ENCODE measurements at regions not wholly inside any gene's neighbourhood (a gene's known extent, or its start where the extent isn't known, plus 50 kb on each side); places are given as distances from the start of the nearest gene placed in this dataset.

DNA sequence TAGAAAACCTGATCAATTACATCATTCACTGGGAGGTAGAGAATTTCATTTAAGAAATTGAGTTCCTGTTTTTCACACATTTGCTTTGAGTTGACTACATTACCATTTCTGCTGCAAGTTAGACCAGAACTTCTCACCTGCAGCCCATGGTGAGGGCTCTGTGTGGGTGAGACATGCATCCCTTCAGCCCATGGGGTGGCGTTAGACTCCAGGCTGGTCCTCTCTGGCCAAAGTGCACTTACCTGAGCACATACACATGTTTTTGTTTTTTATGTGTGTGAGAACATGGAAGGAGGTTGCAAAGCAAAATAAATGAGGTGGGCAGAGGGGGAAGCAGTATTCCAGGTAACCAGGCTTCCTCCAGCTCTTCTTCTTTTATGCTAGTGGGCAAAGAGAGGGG lies 470.2 kb downstream of the PMP22 start:
- TF ChIP-seq, protein P1, sequence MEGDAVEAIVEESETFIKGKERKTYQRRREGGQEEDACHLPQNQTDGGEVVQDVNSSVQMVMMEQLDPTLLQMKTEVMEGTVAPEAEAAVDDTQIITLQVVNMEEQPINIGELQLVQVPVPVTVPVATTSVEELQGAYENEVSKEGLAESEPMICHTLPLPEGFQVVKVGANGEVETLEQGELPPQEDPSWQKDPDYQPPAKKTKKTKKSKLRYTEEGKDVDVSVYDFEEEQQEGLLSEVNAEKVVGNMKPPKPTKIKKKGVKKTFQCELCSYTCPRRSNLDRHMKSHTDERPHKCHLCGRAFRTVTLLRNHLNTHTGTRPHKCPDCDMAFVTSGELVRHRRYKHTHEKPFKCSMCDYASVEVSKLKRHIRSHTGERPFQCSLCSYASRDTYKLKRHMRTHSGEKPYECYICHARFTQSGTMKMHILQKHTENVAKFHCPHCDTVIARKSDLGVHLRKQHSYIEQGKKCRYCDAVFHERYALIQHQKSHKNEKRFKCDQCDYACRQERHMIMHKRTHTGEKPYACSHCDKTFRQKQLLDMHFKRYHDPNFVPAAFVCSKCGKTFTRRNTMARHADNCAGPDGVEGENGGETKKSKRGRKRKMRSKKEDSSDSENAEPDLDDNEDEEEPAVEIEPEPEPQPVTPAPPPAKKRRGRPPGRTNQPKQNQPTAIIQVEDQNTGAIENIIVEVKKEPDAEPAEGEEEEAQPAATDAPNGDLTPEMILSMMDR (IDR thresholded peaks at IDR 0.05): no peak

GRCh38 chr17:14793237-14793636 lies 471.9 kb downstream of the PMP22 start:
- TF ChIP-seq, protein P1 (IDR thresholded peaks at IDR 0.05): no peak

GRCh38 chr17:14792746-14793145 lies 472.4 kb downstream of the PMP22 start:
- TF ChIP-seq, protein P1 (IDR thresholded peaks at IDR 0.05): no peak

DNA sequence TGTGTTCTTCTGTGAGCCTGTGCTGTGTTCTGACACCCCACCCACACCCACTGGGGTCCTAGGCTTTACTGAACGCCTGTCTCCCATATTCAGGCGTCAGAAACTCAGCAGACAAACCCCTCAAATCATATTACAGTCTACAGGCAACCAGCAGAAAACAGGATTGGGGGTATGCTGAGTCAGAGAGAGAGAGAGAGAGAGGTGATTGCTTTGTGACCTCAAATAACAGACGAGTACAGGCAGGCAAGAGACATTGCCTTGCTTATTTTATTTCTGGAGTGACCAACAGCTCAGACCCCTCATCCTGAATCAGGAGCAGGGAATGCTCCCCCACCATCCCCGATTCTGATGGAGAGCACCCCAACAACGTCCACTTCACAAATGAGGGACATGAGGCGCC lies 473.9 kb downstream of the PMP22 start:
- TF ChIP-seq, protein P1 (IDR thresholded peaks at IDR 0.05): no peak

DNA sequence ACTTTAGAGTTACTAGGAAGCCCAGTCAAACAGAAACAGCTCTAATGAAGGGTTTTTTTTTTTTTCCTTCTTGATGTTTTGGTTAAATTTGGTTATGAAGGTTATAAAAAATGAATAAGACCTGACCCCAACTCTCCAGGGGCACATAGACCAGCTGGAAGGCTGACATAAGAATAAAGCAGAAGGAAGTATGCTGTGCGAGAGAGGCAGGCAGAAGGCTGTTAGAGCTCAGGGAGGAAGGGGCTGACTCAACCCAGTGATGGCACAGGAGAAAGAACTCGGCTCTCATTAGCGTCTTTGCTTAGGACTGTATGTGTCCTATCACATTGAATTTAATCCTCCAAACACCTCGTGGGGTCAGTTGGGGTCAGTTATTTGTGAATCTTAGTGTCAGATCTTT lies 474.6 kb downstream of the PMP22 start:
- TF ChIP-seq, protein P1 (IDR thresholded peaks at IDR 0.05): no peak

DNA sequence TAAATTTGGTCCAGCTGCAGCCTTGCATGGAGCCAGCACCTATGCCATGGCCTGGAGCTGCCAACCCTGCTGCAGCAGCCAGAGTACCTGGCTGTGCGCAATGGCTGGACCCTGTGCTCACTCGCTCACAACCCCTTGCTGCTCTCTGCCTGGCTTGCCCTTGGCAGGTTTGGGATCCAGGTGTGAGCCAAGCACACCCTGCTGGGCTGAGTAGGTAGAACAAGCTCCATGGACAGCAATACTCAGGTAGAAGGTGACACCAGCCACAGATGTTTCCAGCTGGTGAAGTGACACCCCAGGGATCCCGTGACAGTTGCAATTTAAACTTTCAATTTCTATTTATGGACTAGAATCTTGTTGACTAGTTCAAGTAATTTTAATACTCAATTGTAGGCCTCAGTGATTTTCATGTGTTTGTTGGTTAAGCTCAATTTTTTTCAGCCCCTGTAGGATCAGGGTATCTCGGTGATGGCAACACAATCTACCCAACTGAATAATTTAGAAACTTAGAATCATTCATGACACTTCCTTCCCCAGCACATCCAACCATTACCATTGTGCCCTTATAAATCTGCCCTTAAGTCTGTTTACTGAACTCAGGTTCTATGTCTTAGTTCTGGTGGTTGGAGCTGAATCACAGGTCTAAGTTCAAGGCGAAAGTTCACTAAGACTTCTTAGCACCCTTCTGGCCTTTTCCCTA lies 480.0 kb downstream of the PMP22 start:
- TF ChIP-seq, protein P1 (IDR thresholded peaks at IDR 0.05): no peak

- TF ChIP-seq, protein P1 (IDR thresholded peaks at IDR 0.05): no peak
These were observed 480.2 kb downstream of the HS3ST3B1 start for GRCh38 chr17:14781123-14781522.
